GM23338 (cell line): ENCODE measurements at regions not wholly inside any gene's neighbourhood (a gene's known extent, or its start where the extent isn't known, plus 50 kb on each side); places are given as distances from the start of the nearest gene placed in this dataset.

Source experiments
- ATAC-seq: fragments of 200-7000 bp; cut with Tn5 transposase; 3 replicates; pipeline ENCODE4 v1.9.1; 2020
- DNase-seq: peaks from one replicate; pipeline ENCODE4 v3.0.0-alpha.2; 2015; ENCODE audit warnings: low spot score
- H2AFZ ChIP-seq: fragments of 200-600 bp; sonication (generic); 2 replicates; pipeline ENCODE4 v1.8.0; 2016; ENCODE audit warnings: antibody characterized with exemption, mild to moderate bottlenecking, moderate library complexity
- H3F3A ChIP-seq: fragments of 200-600 bp; sonication (generic); replicated peaks from 2 replicates; pipeline ENCODE4 v1.8.0; 2017; ENCODE audit warnings: antibody characterized with exemption, mixed run types, low read depth
- H3K27ac ChIP-seq: fragments of 200-600 bp; sonication (generic); 2 replicates; pipeline ENCODE4 v1.6.1; 2016; ENCODE audit warnings: low read depth
- H3K27me3 ChIP-seq: fragments of 200-600 bp; sonication (generic); 2 replicates; pipeline ENCODE4 v1.8.0; 2016; ENCODE audit warnings: mild to moderate bottlenecking, mixed run types, moderate library complexity; ENCODE audit not compliant: insufficient read depth
- H3K36me3 ChIP-seq: fragments of 200-600 bp; sonication (generic); 2 replicates; pipeline ENCODE4 v1.8.0; 2016; ENCODE audit warnings: mild to moderate bottlenecking; ENCODE audit not compliant: insufficient read depth
- H3K4me1 ChIP-seq: fragments of 200-600 bp; sonication (generic); 2 replicates; pipeline ENCODE4 v1.8.0; 2016; ENCODE audit warnings: mild to moderate bottlenecking, moderate library complexity; ENCODE audit not compliant: insufficient read depth
- H3K4me2 ChIP-seq: fragments of 200-600 bp; sonication (generic); 2 replicates; pipeline ENCODE4 v1.7.1; 2017; ENCODE audit warnings: mixed run types
- H3K4me3 ChIP-seq: fragments of 200-600 bp; sonication (generic); 2 replicates; pipeline ENCODE4 v1.6.1; 2016; ENCODE audit warnings: mixed run types
- H3K79me2 ChIP-seq: fragments of 200-600 bp; sonication (generic); replicated peaks from 2 replicates; pipeline ENCODE4 v1.8.0; 2017; ENCODE audit warnings: mild to moderate bottlenecking; ENCODE audit not compliant: insufficient read depth
- H3K9me2 ChIP-seq: fragments of 200-600 bp; sonication (generic); 2 replicates; pipeline ENCODE4 v1.8.0; 2017; ENCODE audit not compliant: insufficient read depth
- H4K20me1 ChIP-seq: fragments of 200-600 bp; sonication (generic); replicated peaks from 2 replicates; pipeline ENCODE4 v1.8.0; 2017; ENCODE audit warnings: mild to moderate bottlenecking; ENCODE audit not compliant: insufficient read depth
- H3K27ac Mint-ChIP-seq: 2 replicates; pipeline ENCODE4 v1.8.0; 2020; ENCODE audit warnings: inconsistent platforms, mild to moderate bottlenecking, moderate library complexity, mixed read lengths
- H3K27me3 Mint-ChIP-seq: 3 replicates; pipeline ENCODE4 v1.8.0; 2022; ENCODE audit warnings: low read depth, mild to moderate bottlenecking, moderate library complexity, mixed read lengths, inconsistent platforms; ENCODE audit not compliant: insufficient read depth, poor library complexity
- H3K36me3 Mint-ChIP-seq: 3 replicates; pipeline ENCODE4 v1.8.0; 2021; ENCODE audit warnings: low read depth, mild to moderate bottlenecking, inconsistent platforms, moderate library complexity, mixed read lengths
- H3K4me1 Mint-ChIP-seq: 3 replicates; pipeline ENCODE4 v1.8.0; 2020; ENCODE audit warnings: mild to moderate bottlenecking, inconsistent platforms, mixed read lengths
- H3K4me3 Mint-ChIP-seq: 3 replicates; pipeline ENCODE4 v1.8.0; 2021; ENCODE audit warnings: moderate library complexity, mild to moderate bottlenecking, inconsistent platforms, mixed read lengths
- H3K9me3 Mint-ChIP-seq: 3 replicates; pipeline ENCODE4 v1.8.0; 2020; ENCODE audit warnings: moderate library complexity, mild to moderate bottlenecking, inconsistent platforms, mixed read lengths
- CREB1 ChIP-seq: fragments of 250-450 bp; sonication (Bioruptor Pico); IDR thresholded peaks from 2 replicates; pipeline ENCODE4 v1.5.0; 2020; ENCODE audit warnings: low read depth, mild to moderate bottlenecking, moderate library complexity
- ETS1 ChIP-seq: IDR thresholded peaks from 2 replicates; pipeline ENCODE4 v1.6.1; 2016; ENCODE audit warnings: antibody characterized with exemption
- NANOG ChIP-seq: IDR thresholded peaks from 2 replicates; pipeline ENCODE4 v1.6.1; 2016; ENCODE audit warnings: antibody characterized with exemption, borderline replicate concordance
- POLR2AphosphoS5 ChIP-seq: IDR thresholded peaks from 2 replicates; pipeline ENCODE4 v1.6.1; 2016; ENCODE audit warnings: antibody characterized with exemption, low read depth
- REST ChIP-seq: IDR thresholded peaks from one replicate; pipeline ENCODE4 v1.6.1; 2018; ENCODE audit warnings: antibody characterized with exemption; ENCODE audit not compliant: unreplicated experiment
- STAT1 ChIP-seq: IDR thresholded peaks from one replicate; pipeline ENCODE4 v1.6.1; 2016; ENCODE audit warnings: antibody characterized with exemption; ENCODE audit not compliant: unreplicated experiment
- ZNF114 ChIP-seq: fragments of 250-450 bp; sonication (Bioruptor Pico); IDR thresholded peaks from 2 replicates; pipeline ENCODE4 v1.5.0; 2020; ENCODE audit warnings: mild to moderate bottlenecking, moderate library complexity
- ZNF331 ChIP-seq: fragments of 250-450 bp; sonication (Bioruptor Pico); IDR thresholded peaks from 2 replicates; pipeline ENCODE4 v1.5.0; 2020; ENCODE audit warnings: low read depth, mild to moderate bottlenecking, moderate library complexity
- ZNF462 ChIP-seq: fragments of 250-450 bp; sonication (Bioruptor Pico); IDR thresholded peaks from 2 replicates; pipeline ENCODE4 v1.5.0; 2020; ENCODE audit warnings: mild to moderate bottlenecking, moderate library complexity
- TF ChIP-seq, protein P1 (sequence below), 2 experiments: fragments of 200-600 bp in 1 of 2; sonication (generic) in 1 of 2; conservative IDR thresholded peaks; 2 replicates each; pipeline versions ENCODE4 v1.5.1 to v1.6.1; 2016 to 2017; ENCODE audit warnings: antibody characterized with exemption in 2 of 2, low read depth in 2 of 2, mild to moderate bottlenecking in 2 of 2, moderate library complexity in 1 of 2

DNA sequence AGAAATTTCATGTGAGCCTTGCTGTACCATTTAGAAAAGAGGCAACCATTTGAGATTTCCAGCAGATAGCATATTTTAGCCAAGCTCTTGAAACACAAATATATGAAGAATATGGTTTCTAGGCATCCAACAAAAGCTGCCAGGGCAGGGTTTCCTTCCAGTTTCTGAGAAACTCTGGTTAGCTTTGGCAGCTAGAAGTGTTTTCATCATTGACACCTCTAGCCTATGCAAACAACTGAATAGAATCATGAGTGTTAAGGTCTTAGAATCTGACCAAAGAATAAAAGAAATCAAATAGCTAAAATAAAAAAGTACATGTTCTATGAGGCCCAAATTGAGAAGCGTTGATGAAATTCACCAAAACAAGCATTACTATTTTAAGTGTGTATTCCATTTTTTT, 188.1 kb downstream of the TMEM167A start:
- Mint-ChIP-seq H3K9me3 (no peaks in the 10 kb centered on the region), H3K36me3 (no peaks in the 10 kb centered on the region), H3K27me3 (peaks cover 2% of the 10 kb centered on the region), H3K4me1 (peaks cover 20% of the 10 kb centered on the region), H3K4me3 (no peak overlapping the region), H3K27ac (no peak overlapping the region)
- H3K36me3 ChIP-seq = no peaks in the 10 kb centered on the region
- no peak overlapping the region for H2AFZ ChIP-seq
- peaks cover 16% of the 10 kb centered on the region for H3K4me1 ChIP-seq
- H3K4me3 ChIP-seq = no peak overlapping the region
- H3K27ac ChIP-seq = no peak overlapping the region
- TF ChIP-seq NANOG (no peak), ZNF114 (CRISPR knock-in tag) (no peak)
- DNase-seq (no peak), ATAC-seq (no peak)
- H3K9me2 ChIP-seq = no peaks in the 10 kb centered on the region
- H3K4me2 ChIP-seq = no peak overlapping the region
- no peaks in the 10 kb centered on the region for H3K27me3 ChIP-seq
- H4K20me1 ChIP-seq = no peaks in the 10 kb centered on the region
- no peaks in the 10 kb centered on the region for H3F3A ChIP-seq
- no peaks in the 10 kb centered on the region for H3K79me2 ChIP-seq

DNA sequence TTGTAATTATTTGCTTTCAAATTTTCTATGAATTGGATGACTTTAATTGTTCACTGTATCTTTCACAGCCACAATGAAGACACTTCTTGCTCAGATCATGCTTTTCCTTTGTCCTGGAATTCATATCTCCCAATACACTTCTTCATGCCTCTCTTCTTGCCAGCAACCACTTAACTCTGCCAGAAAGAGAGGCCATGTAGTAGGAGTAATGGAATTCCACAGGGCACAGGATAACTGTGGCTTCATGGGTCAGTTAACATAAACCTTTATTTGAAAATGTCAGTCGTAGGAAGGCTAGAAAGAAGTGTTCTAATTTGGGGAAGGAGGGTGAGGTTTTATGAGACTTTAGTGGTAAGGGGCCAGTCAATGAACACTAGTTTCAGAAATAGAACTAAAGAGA, 190.3 kb downstream of the TMEM167A start:
- peaks cover 22% of the 10 kb centered on the region for H3K4me1 ChIP-seq
- H2AFZ ChIP-seq = no peak overlapping the region
- H3K27me3 ChIP-seq = no peaks in the 10 kb centered on the region
- DNase-seq (no peak), ATAC-seq (no peak)
- no peak overlapping the region for H3K4me3 ChIP-seq
- 0 out of 2 replicates have a peak overlapping the region, but pooled peaks have one; percentile 2 for H3K4me2 ChIP-seq
- Mint-ChIP-seq H3K27me3 (peaks cover 2% of the 10 kb centered on the region), H3K36me3 (no peaks in the 10 kb centered on the region), H3K4me1 (peaks cover 22% of the 10 kb centered on the region), H3K27ac (peak overlapping the region; percentile 21; the same call in 1 of the 2 replicates), H3K4me3 (no peak overlapping the region), H3K9me3 (no peaks in the 10 kb centered on the region)
- no peaks in the 10 kb centered on the region for H3F3A ChIP-seq
- no peaks in the 10 kb centered on the region for H3K79me2 ChIP-seq
- H3K27ac ChIP-seq = no peak overlapping the region
- no peaks in the 10 kb centered on the region for H3K9me2 ChIP-seq
- H3K36me3 ChIP-seq = no peaks in the 10 kb centered on the region
- H4K20me1 ChIP-seq = no peaks in the 10 kb centered on the region
- TF ChIP-seq REST (no peak), ZNF331 (CRISPR knock-in tag) (no peak), CREB1 (CRISPR knock-in tag) (no peak), POLR2AphosphoS5 (no peak), ZNF462 (CRISPR knock-in tag) (no peak), STAT1 (no peak), ZNF114 (CRISPR knock-in tag) (no peak), ETS1 (no peak)
- TF ChIP-seq, protein P1, sequence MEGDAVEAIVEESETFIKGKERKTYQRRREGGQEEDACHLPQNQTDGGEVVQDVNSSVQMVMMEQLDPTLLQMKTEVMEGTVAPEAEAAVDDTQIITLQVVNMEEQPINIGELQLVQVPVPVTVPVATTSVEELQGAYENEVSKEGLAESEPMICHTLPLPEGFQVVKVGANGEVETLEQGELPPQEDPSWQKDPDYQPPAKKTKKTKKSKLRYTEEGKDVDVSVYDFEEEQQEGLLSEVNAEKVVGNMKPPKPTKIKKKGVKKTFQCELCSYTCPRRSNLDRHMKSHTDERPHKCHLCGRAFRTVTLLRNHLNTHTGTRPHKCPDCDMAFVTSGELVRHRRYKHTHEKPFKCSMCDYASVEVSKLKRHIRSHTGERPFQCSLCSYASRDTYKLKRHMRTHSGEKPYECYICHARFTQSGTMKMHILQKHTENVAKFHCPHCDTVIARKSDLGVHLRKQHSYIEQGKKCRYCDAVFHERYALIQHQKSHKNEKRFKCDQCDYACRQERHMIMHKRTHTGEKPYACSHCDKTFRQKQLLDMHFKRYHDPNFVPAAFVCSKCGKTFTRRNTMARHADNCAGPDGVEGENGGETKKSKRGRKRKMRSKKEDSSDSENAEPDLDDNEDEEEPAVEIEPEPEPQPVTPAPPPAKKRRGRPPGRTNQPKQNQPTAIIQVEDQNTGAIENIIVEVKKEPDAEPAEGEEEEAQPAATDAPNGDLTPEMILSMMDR (conservative IDR thresholded peaks at IDR 0.05; ENCODE audit: low read depth in 2 of 2) = no peak
